GM12873 (cell line): ENCODE measurements at regions not wholly inside any gene's neighbourhood (a gene's known extent, or its start where the extent isn't known, plus 50 kb on each side); places are given as distances from the start of the nearest gene placed in this dataset.

ENCODE experiments used
- CTCF ChIP-seq: IDR thresholded peaks from 2 replicates; pipeline ENCODE4 v1.5.1; 2012; ENCODE audit warnings: low read depth, mild to moderate bottlenecking, moderate library complexity, low read length, control low read depth; ENCODE audit not compliant: insufficient read depth; ENCODE audit errors: missing control alignments

GRCh38 chr5:68378204-68378820 is 162.8 kb downstream of the PIK3R1 start:
- TF ChIP-seq CTCF: no peak

GRCh38 chr5:68379275-68380036 is 163.9 kb downstream of the PIK3R1 start:
- no peak for TF ChIP-seq CTCF

GRCh38 chr5:68380078-68380477 is 164.5 kb downstream of the PIK3R1 start:
- TF ChIP-seq CTCF: no peak

- no peak for TF ChIP-seq CTCF
Observed at GRCh38 chr5:68381060-68381459, 165.5 kb downstream of the PIK3R1 start.

GRCh38 chr5:68381909-68382308 is 166.4 kb downstream of the PIK3R1 start:
- no peak for TF ChIP-seq CTCF

- TF ChIP-seq CTCF: no peak
Observed at GRCh38 chr5:68382640-68383039, 167.1 kb downstream of the PIK3R1 start.

- TF ChIP-seq CTCF: no peak
Observed at GRCh38 chr5:68383888-68384310, 168.3 kb downstream of the PIK3R1 start.
